SU-DHL-6 (cell line): ENCODE measurements at regions not wholly inside any gene's neighbourhood (a gene's known extent, or its start where the extent isn't known, plus 50 kb on each side); places are given as distances from the start of the nearest gene placed in this dataset.

Experiments used
- CTCF ChIP-seq: fragments of 200-600 bp; sonication (generic); IDR thresholded peaks from one replicate; pipeline ENCODE4 v1.5.1; 2017; ENCODE audit warnings: antibody characterized with exemption, mild to moderate bottlenecking, low read length, moderate library complexity; ENCODE audit not compliant: insufficient read depth, poor library complexity, severe bottlenecking
- EZH2phosphoT487 ChIP-seq: fragments of 200-600 bp; sonication (generic), shearing (Covaris generic); conservative IDR thresholded peaks from 2 replicates; pipeline ENCODE4 v1.6.1; 2018; ENCODE audit warnings: mild to moderate bottlenecking, antibody characterized with exemption, low read length, moderate library complexity, mixed read lengths

- TF ChIP-seq CTCF, result no peak
- TF ChIP-seq EZH2phosphoT487, result no peak
These were observed 1163.0 kb downstream of the FAM181B start for GRCh38 chr11:81570669-81571068.
